Prostate gland (tissue), 2 donors: ENCODE measurements at regions not wholly inside any gene's neighbourhood (a gene's known extent, or its start where the extent isn't known, plus 50 kb on each side); places are given as distances from the start of the nearest gene placed in this dataset.

Experiments
- DNase-seq: peaks from one replicate; pipeline ENCODE4 v3.0.0-alpha.2; 2019; ENCODE audit warnings: low spot score
- H3K27ac ChIP-seq, 2 donors: fragments of 200-600 bp; sonication (generic); 2 replicates each; pipeline ENCODE4 v1.5.1; 2017 to 2019
- H3K27me3 ChIP-seq: fragments of 200-600 bp; sonication (generic); replicated peaks from 2 replicates; pipeline ENCODE4 v1.5.1; 2019; ENCODE audit not compliant: insufficient read depth
- H3K36me3 ChIP-seq, 2 donors: fragments of 200-600 bp; sonication (generic); 1 replicate in 1 of 2; 2 replicates in 1 of 2; pipeline versions ENCODE4 v1.5.1 to v1.8.1; 2017 to 2019
- H3K4me1 ChIP-seq: fragments of 200-600 bp; sonication (generic); replicated peaks from 2 replicates; pipeline ENCODE4 v1.5.1; 2019
- H3K4me3 ChIP-seq, 2 donors: fragments of 200-600 bp; sonication (generic); 2 replicates each; pipeline ENCODE4 v1.5.1; 2017 to 2019
- H3K9me3 ChIP-seq: fragments of 200-600 bp; sonication (generic); 2 replicates; pipeline ENCODE4 v1.5.1; 2017
- POLR2A ChIP-seq: fragments of 450-650 bp; IDR thresholded peaks from one replicate; pipeline ENCODE4 v1.6.1; 2016; ENCODE audit warnings: antibody characterized with exemption, mild to moderate bottlenecking
- POLR2AphosphoS5 ChIP-seq: sonication (generic); formaldehyde crosslinking; IDR thresholded peaks from one replicate; pipeline ENCODE4 v1.6.1; 2017; ENCODE audit warnings: antibody characterized with exemption
- WGBS: methylation state at CpG from one replicate; pipeline ENCODE4 v1.1.5; 2018; 5-methylcytosine and 5-hydroxymethylcytosine counted together
- intact Hi-C: fragments of 100-400 bp; cut with DNase I; formaldehyde crosslinking; loops from one replicate; pipeline ENCODE4 v1.14.2; 2022
- TF ChIP-seq, protein P1 (sequence below), 4 experiments: fragments of 200-600 bp in 2 of 4; fragments of 450-650 bp in 2 of 4; sonication (generic) in 2 of 4; IDR thresholded peaks; 1 replicate in 3 of 4; 2 replicates in 1 of 4; pipeline ENCODE4 v1.5.1; 2016 to 2019; ENCODE audit warnings: antibody characterized with exemption in 4 of 4, mild to moderate bottlenecking in 2 of 4, moderate library complexity in 2 of 4

DNA sequence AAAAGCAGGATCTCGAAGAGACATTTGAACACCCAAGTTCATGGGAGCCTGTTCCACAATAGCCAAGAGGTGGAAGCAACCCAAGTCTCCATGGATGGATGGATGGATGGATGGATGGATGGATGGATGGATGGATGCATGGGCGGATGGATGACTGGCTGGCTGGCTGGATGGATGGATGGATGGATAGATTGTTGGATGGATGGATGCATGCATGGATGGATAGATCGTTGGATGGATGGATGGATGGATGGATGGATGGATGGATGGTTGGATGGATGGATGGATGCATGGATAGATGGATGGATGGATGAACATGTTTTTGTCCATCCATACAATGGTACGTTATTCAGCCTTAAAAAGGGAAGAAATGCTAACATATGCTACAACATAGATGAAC, 603.4 kb downstream of the BRD1 start:
- no peaks in the 10 kb centered on the region for H3K36me3 ChIP-seq
- no peak for TF ChIP-seq POLR2AphosphoS5
- no peaks in the 10 kb centered on the region for H3K27me3 ChIP-seq
- no peak overlapping the region for H3K27ac ChIP-seq
- no peaks in the 10 kb centered on the region for H3K9me3 ChIP-seq
- 76% methylated on average over 4 of the region's 4 CpGs for WGBS
- H3K4me1 ChIP-seq, result no peaks in the 10 kb centered on the region
- no peak overlapping the region for H3K4me3 ChIP-seq
- no peak for DNase-seq
- intact Hi-C loops, result no loop called here

DNA sequence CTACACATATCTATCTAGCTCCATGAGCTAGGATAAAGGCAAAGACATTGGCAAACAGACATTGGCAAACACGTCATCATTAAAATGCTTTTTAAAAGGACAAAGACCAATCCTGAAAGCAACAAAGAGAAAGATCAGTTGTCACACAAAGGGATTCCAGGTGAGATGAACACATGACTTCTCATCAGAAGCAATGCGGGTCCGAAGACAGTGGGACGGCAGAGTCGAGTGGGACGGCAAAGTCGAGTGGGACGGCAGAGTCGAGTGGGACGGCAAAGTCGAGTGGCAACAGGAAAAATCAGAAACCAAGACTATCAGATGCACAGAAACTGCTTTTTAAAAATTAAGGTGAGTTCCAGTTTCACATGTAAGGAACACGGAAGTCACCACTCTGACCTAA, 609.5 kb downstream of the BRD1 start:
- WGBS, result 87% methylated on average over 12 of the region's 12 CpGs
- H3K27me3 ChIP-seq, result no peaks in the 10 kb centered on the region
- no peaks in the 10 kb centered on the region for H3K9me3 ChIP-seq
- no peak overlapping the region for H3K4me3 ChIP-seq
- intact Hi-C loops, result no loop called here
- no peaks in the 10 kb centered on the region for H3K36me3 ChIP-seq
- no peak overlapping the region for H3K27ac ChIP-seq
- DNase-seq, result no peak
- H3K4me1 ChIP-seq, result no peaks in the 10 kb centered on the region
- TF ChIP-seq POLR2AphosphoS5 (no peak), POLR2A (no peak)
- TF ChIP-seq, protein P1, sequence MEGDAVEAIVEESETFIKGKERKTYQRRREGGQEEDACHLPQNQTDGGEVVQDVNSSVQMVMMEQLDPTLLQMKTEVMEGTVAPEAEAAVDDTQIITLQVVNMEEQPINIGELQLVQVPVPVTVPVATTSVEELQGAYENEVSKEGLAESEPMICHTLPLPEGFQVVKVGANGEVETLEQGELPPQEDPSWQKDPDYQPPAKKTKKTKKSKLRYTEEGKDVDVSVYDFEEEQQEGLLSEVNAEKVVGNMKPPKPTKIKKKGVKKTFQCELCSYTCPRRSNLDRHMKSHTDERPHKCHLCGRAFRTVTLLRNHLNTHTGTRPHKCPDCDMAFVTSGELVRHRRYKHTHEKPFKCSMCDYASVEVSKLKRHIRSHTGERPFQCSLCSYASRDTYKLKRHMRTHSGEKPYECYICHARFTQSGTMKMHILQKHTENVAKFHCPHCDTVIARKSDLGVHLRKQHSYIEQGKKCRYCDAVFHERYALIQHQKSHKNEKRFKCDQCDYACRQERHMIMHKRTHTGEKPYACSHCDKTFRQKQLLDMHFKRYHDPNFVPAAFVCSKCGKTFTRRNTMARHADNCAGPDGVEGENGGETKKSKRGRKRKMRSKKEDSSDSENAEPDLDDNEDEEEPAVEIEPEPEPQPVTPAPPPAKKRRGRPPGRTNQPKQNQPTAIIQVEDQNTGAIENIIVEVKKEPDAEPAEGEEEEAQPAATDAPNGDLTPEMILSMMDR (IDR thresholded peaks at IDR 0.05), result no peak

DNA sequence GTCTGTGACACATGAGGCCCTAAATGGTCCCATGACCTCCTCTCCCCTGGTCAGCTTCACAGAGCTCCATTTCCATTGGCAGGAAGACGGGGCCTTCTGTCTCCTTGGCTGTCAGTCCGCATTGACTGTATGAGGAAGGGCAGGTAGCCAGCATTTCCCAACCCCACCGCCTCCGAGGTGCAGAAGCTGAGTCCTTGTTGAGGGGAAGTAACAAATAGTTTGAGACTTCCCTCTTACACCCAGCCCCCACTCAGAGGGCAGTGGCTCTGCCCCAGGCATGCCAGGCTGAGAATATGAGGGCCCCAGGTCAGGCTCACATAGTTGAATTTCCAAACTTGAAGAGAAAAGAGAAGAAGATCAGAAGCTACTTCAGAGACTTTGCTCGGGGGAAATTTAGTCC, 611.1 kb downstream of the BRD1 start:
- H3K36me3 ChIP-seq, result no peaks in the 10 kb centered on the region
- H3K4me3 ChIP-seq, result no peak overlapping the region
- H3K27ac ChIP-seq, result no peak overlapping the region
- no peaks in the 10 kb centered on the region for H3K4me1 ChIP-seq
- intact Hi-C loops, result no loop called here
- H3K27me3 ChIP-seq, result no peaks in the 10 kb centered on the region
- TF ChIP-seq, protein P1 (IDR thresholded peaks at IDR 0.05), result no peak
- TF ChIP-seq POLR2A (no peak), POLR2AphosphoS5 (no peak)
- 72% methylated on average over 5 of the region's 5 CpGs for WGBS
- DNase-seq, result no peak
- no peaks in the 10 kb centered on the region for H3K9me3 ChIP-seq

DNA sequence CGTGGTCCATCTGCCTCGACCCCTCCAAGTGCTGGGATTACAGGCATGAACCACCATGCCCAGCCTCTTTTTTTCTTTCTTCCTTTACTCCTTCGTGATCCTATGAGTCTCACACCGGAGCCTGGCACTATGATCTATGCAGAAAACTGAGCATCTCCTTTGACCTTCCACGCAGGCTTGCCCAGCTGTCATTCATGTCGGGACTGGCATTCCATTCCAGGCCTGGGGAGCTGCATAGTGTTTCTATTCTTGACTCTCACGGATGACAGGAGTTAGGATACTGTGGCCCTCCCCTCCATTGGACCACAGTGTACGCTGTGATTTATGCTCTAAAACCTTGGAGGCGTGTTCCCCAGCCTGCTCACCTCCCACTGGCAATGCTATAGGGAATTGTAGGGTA, 611.8 kb downstream of the BRD1 start:
- Histone ChIP-seq H3K27ac (no peak overlapping the region), H3K27me3 (no peaks in the 10 kb centered on the region), H3K4me1 (no peaks in the 10 kb centered on the region), H3K36me3 (no peaks in the 10 kb centered on the region), H3K4me3 (no peak overlapping the region), H3K9me3 (no peaks in the 10 kb centered on the region)
- TF ChIP-seq POLR2AphosphoS5 (no peak), POLR2A (no peak)
- TF ChIP-seq, protein P1 (IDR thresholded peaks at IDR 0.05), result no peak
- intact Hi-C loops, result no loop called here
- DNase-seq, result no peak
- WGBS, result 85% methylated on average over 9 of the region's 9 CpGs

DNA sequence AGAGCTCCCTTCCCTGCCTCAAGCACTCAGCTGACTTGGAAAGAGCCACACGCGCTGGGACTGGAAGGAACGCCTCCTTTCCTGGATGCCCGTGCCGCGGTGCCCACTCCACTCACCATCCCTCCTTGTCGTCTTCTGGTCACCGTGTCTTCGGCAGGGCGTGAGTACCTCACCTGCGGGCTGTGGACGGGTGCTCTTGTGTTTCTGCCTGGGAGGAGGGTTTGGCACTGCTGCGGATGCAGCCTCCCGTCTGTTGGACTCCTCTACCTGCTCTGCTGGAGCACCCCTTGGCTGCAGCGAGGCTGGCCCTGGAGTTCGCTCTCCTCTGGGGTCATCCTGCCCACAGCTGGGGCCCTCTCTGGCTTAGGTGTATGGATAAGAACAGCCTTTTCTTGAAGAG, 612.7 kb downstream of the BRD1 start:
- no peak for TF ChIP-seq POLR2AphosphoS5
- no peak for TF ChIP-seq POLR2A
- TF ChIP-seq, protein P1 (IDR thresholded peaks at IDR 0.05), result no peak
- intact Hi-C loops, result no loop called here
- H3K4me3 ChIP-seq, result no peak overlapping the region
- no peaks in the 10 kb centered on the region for H3K9me3 ChIP-seq
- 91% methylated on average over 16 of the region's 16 CpGs for WGBS
- H3K27ac ChIP-seq, result no peak overlapping the region
- H3K36me3 ChIP-seq, result no peaks in the 10 kb centered on the region
- no peaks in the 10 kb centered on the region for H3K27me3 ChIP-seq
- H3K4me1 ChIP-seq, result no peaks in the 10 kb centered on the region
- no peak for DNase-seq
